ENCODE measurements at regions not wholly inside any gene's neighbourhood (a gene's known extent, or its start where the extent isn't known, plus 50 kb on each side); places are given as distances from the start of the nearest gene placed in this dataset.

- no peak overlapping the region; the same call in 1 of the 2 replicates for H2AFZ ChIP-seq (ENCODE audit: low read length)
- H3K79me2 ChIP-seq (ENCODE audit: control insufficient read depth in 1 of 2, insufficient read depth in 2 of 2, low read length in 2 of 2), result no peaks in the 10 kb centered on the region
- no peak overlapping the region for H4K8ac ChIP-seq (ENCODE audit: extremely low read depth, insufficient read depth, low read length)
- no peaks in the 10 kb centered on the region for H4K20me1 ChIP-seq (replicated peaks in 1 of 2; ENCODE audit: control insufficient read depth in 1 of 2, insufficient read depth in 2 of 2, low read length in 2 of 2)
- H3K36me3 ChIP-seq (ENCODE audit: control insufficient read depth in 2 of 4, insufficient read depth in 4 of 4, low read length in 3 of 4), result no peaks in the 10 kb centered on the region
- DNase-seq (ENCODE audit: low read depth in 1 of 2, low spot score in 2 of 2), result no peak
- 94% methylated on average over 4 of the region's 4 CpGs; no CpG with 5 or more reads in 1 of the 2 experiments for WGBS, 2 experiments (ENCODE audit: extremely low coverage in 1 of 2, insufficient coverage in 1 of 2, insufficient read length in 1 of 2, insufficient replicate concordance in 2 of 2, low coverage in 1 of 2, low lambda C conversion rate in 2 of 2, missing lambda C conversion rate in 1 of 2)
- H3K23me2 ChIP-seq (ENCODE audit: low read depth, low read length), result no peaks in the 10 kb centered on the region
- H3K79me1 ChIP-seq (ENCODE audit: low read depth, low read length), result no peaks in the 10 kb centered on the region
- no peaks in the 10 kb centered on the region for H3K27me3 ChIP-seq (replicated peaks in 1 of 4; ENCODE audit: control insufficient read depth in 3 of 4, extremely low read depth in 1 of 4, insufficient read depth in 3 of 4, low read length in 3 of 4)
- CTCF ChIA-PET (ENCODE audit: partially characterized antibody), result no interaction called here
- H3K23ac ChIP-seq (ENCODE audit: insufficient read length), result no peak overlapping the region
- H3K27ac ChIP-seq (ENCODE audit: low read depth, low read length), result no peak overlapping the region
- no peak overlapping the region for H2AK5ac ChIP-seq (ENCODE audit: low read depth, low read length)
- no peak overlapping the region for H3K56ac ChIP-seq (replicated peaks; ENCODE audit: insufficient read length, low read depth, low read length)
- no peak overlapping the region for H3K4me2 ChIP-seq (ENCODE audit: insufficient read depth in 1 of 2, low read depth in 2 of 2, low read length in 2 of 2)
- FAIRE-seq, result no peak
- H4K91ac ChIP-seq (replicated peaks; ENCODE audit: insufficient read length, low read length), result no peak overlapping the region
- no peak overlapping the region for H2BK15ac ChIP-seq (ENCODE audit: low read length)
- H2BK12ac ChIP-seq (ENCODE audit: low read depth, low read length), result no peak overlapping the region
- no peak for TF ChIP-seq JUND (IDR thresholded peaks at IDR 0.05; ENCODE audit: low read length)
- no peak for TF ChIP-seq TCF12 (IDR thresholded peaks at IDR 0.05; ENCODE audit: low read depth, low read length)
- H3K14ac ChIP-seq (ENCODE audit: insufficient read length), result no peak overlapping the region
- H3K18ac ChIP-seq (ENCODE audit: extremely low read depth, low read length), result no peak overlapping the region
- no peak overlapping the region for H2BK120ac ChIP-seq (replicated peaks; ENCODE audit: low read depth, low read length)
- H2BK20ac ChIP-seq (ENCODE audit: low read length), result no peak overlapping the region
- no peak overlapping the region for H3K9ac ChIP-seq (replicated peaks in 1 of 4; ENCODE audit: extremely low read depth in 1 of 4, low read depth in 3 of 4, low read length in 3 of 4)
- H3K4me1 ChIP-seq (replicated peaks in 1 of 4; ENCODE audit: control insufficient read depth in 3 of 4, insufficient read depth in 4 of 4, low read length in 3 of 4), result no peaks in the 10 kb centered on the region
- POLR2A ChIA-PET (ENCODE audit: partially characterized antibody), result no interaction called here
- no peak overlapping the region for H4K5ac ChIP-seq (ENCODE audit: insufficient read length, low read depth, low read length)
- peaks cover 0 to 3% of the 10 kb centered on the region in 2 experiments; a peak in 1 of 4 replicates for H3K9me3 ChIP-seq (ENCODE audit: insufficient read depth in 2 of 2, low read depth in 1 of 2, low read length in 1 of 2)
- no peak overlapping the region for H3K4me3 ChIP-seq (ENCODE audit: extremely low read depth in 1 of 4, insufficient read depth in 2 of 4, low read depth in 3 of 4, low read length in 4 of 4)
- no peak overlapping the region for H3K4ac ChIP-seq (replicated peaks; ENCODE audit: insufficient read length, low read depth, low read length)
- H2BK5ac ChIP-seq (ENCODE audit: low read depth, low read length), result no peak overlapping the region
Measured at GRCh38 chr17:71633391-71633849, 487.4 kb upstream of the SOX9 start.
